HK-2 (cell line): ENCODE measurements at regions not wholly inside any gene's neighbourhood (a gene's known extent, or its start where the extent isn't known, plus 50 kb on each side); places are given as distances from the start of the nearest gene placed in this dataset.
"Not testable (repeated sequence)": the region's sequence is repeated elsewhere in the genome, so short reads cannot be mapped to it uniquely, and the experiment has no call there.

Source experiments
- DNase-seq: peaks from one replicate; pipeline ENCODE4 v3.0.0-alpha.2; 2018; ENCODE audit not compliant: unreplicated experiment

DNA sequence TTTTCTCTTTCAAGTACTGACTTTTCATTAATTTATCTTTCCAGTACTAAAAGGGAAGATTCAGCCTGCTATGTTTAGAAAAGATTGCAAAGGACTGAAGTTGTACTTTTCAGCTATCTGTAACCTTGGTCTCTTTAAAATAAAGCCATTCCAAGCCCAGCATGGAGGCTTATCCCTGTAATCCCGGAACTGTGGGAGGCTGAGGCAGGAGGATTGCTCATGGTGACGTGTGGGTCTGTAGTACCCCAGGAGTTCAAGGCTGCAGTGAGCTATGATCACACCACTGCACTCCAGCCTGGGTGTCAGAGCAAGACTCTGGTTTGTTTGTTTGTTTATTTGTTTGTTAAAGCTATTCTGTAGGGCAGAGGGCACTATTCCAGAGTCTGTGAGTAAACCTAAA lies 50.6 kb upstream of the TMEM170B start:
- no peak for DNase-seq

DNA sequence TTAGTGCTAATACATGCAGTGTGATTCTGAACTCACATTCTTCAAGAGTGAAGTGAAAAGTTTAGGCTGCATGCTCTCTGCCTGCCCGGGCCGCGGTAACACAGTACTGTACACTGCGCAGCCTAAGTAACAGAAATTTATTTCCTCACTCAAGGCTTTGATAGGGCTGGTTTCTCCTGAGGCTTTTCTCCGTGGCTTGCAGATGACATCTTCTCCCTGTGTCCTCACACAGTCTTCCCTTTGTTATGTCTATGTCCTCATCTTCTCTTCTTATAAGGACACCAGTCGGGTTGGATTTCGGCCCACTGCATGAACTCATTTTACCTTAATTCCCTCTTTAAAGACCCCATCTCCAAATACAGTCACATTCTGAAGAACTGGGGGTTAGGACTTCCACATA lies 51.1 kb upstream of the TMEM170B start:
- no peak for DNase-seq

DNA sequence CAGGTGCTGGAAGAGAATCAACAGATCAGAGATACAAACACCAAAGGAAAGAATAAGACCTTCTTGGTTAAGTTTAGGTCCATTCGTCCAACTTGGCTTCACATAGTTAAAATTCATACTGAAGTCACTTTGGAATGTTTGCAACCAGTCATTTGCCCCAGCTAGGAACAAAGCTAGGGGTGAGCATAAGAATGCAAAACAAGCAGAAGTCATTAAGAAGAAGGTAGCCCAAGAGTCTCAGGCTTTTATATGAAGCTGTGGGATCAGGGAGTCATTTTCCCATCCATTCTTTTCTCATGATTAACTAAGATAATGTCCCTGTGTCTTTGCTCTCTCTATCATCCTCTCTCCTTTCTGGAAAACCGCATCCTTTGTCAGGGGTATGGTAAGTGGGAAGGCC lies 51.5 kb upstream of the TMEM170B start:
- no peak for DNase-seq

DNA sequence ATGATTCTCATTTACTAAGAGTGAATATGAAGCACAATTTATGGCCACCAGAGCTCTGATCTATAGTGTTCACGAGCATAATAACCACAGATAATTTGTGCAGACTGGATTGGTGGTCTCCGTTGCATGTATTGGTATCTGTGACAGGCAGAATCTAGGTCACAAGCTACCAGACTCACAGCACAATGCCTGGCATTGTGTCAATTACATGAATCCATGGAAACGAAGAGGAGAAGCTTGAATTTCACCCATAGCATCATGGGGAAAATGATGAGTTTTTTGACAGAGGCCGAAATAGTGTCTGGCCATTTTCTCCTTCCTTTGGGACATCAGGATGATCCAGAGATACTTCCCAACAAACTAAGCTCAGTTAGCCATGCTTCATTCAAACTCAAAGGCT lies 52.3 kb upstream of the TMEM170B start:
- DNase-seq: no peak

DNA sequence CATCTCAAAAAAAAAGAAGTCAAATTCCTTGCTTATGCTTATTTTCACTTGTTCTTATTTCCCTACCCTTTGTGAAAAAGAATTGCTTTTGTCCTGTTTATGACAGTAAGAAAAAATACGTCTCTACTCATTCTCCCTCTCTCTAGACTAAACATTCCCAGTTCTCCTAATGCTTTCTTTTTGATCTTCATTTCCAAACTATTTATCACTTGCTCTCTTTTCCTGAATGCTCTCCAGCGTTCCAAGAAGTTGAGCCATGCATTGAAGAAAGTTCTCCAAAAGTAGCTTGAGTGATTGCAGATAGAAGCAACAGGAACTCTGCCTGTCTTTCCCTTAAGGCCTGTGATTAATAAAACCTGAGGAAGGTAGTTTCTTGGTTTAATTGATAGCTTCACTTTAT lies 53.1 kb upstream of the TMEM170B start:
- DNase-seq: no peak

DNA sequence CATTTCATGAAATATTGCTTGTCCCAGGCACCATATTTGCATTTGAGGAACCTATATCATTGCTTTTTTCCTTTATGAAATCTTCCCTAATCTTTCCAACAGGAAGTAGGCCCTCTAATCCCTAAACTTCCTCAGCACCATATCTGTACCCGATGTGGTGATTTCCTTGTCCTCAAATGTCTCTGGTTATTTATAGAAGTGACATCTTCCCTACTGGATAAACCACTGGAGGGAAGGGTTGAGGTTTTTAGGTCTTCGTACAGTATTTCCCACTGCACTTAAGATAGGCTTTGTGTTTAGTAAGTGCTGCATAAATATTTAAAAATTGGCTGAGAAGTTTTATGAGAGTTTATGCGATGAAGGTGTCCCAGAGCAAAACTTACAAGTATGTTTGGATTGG lies 54.9 kb upstream of the TMEM170B start:
- no peak for DNase-seq

DNA sequence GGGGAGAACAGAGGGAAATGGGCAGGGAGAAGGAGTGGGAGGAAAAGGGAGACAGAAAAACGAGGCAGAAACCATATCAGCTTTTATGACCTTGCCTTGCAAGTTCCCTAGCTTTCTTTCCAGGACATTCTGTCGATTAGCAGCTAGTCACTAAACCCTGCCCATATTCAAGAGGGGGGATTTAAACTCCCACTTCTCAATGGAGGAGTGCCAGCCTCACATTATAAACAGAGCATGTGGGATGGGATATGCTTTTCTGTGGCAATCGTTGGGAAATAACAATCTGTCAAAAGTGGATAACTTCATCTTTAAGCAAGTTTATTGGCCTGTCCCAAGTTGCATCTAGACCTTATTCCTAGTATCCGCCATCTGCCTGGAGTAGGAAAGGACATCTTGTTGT lies 57.0 kb upstream of the TMEM170B start:
- no peak for DNase-seq

DNA sequence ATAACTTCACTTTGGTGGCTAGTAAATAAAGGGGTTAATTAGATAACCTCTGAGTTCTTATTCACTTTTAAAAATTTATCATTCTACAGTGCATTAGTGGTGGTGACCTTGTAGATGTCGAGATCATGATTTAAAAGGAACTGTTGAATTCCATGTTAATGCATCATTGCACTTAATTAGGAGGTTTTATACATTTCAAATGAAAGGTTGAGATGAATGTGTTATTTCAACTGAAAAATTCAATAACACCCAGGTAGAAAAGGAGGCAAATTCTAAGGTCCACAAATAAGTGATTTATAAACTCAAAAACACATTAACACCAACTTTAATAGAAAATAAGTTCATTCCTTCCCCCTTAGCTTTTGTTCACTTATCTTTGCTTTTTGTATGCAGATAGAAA lies 58.3 kb upstream of the TMEM170B start:
- DNase-seq: no peak

DNA sequence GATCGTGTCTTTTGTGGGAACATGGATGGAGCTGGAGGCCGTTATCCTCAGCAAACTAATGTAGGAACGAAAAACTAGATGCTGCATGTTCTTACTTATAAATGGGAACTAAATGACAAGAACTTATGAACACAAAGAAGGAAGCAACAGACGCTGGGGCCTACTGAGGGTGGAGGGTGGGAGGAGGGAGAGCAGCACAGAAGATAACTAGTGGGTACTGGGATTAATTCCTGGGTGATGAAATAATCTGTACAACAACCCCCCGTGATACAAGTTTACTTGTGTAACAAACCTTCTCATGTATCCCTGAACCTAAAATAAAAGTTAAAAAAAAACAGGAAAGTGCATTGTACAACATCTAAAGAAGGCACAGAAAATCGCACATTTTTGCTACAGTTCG lies 59.0 kb upstream of the TMEM170B start:
- DNase-seq: no peak

DNA sequence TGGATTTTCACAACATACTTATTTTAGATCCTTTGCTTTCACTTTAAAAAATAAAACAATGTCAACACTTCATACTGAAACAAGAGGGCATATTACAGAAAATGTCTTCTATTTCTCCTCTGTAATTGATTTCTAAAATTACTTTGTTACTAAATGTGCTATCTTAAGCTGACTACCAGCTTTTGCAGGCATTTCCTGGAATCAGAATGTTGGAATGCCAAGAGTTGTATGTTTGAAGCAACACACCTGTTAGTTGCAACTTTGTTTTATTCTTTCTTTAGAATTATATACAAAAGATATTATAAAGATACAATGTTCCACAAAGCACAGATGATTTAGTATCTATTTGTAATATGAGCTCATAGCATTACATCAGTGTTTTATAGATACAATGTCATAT lies 62.5 kb upstream of the TMEM170B start:
- no peak for DNase-seq

DNA sequence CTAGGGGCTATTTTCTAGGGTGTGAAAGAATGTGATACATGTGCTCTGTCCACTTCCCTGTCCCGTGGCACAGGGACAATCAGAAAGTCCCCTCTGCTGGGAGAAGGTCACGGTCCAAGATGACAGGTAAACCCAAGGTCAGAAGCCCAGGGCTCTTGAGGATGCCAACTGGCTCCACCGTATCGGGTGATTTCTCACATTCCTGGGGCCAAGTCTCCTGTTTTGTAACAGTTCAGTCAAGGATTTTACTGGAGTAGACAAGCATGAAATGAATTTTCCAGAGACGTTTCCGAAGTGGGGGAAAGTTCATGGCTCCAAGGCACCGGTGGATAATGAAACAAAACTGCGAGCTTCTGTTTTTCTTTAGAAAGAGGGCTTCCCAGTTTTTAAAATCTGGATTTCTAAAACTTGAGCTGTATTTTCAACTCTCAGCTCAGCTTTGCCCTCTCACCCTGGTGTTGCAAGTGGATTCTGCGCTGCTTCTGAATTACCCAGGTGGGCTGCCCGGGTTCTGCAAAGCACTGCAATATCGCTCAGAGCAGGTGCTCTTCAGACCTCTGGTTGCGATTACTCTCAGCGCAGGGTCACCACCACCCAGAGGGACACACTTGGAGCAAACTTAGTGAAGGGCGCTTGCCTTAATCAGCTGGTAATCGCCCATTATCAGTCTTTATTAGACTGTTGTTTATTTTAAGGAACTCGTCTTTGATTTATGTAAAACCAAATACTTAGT lies 64.4 kb upstream of the TMEM170B start:
- no peak for DNase-seq

DNA sequence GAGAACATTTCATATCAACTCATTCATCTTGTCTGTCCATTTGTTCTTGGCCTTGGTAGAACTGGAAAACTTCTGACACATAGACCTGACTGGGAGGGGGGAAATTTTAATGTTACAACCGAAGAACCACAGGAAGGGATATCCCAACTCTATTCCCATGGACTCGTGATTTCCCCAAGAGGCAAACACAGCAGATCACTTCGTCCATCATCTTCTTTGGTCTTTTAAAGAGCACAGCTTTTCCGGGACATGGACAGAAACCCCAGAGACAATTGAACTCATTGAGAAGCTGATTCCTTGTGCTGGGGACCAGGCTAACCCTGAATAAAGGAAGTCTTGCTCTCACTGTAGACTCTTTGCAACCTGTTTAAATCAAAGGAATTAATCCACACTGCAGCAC lies 66.3 kb upstream of the TMEM170B start:
- no peak for DNase-seq

DNA sequence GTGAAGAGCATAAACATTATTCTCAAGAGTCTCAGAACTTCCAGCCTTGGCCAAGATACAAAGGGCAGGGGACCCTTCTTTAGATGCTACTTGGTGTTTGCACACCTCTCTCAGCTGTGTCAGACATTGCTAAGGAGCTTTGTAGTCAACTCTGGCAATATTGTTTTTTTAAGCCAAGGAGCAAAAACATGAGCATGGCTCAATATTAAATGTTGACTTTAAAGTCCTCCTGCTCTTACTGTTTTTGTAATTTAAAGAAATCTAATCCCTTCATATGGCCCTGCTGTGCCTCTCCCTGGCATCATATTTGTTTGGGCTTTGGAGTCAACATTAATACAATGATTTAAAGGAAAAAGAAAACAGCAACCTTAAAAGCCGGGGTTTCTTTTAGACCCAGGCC lies 67.9 kb upstream of the TMEM170B start:
- no peak for DNase-seq

DNA sequence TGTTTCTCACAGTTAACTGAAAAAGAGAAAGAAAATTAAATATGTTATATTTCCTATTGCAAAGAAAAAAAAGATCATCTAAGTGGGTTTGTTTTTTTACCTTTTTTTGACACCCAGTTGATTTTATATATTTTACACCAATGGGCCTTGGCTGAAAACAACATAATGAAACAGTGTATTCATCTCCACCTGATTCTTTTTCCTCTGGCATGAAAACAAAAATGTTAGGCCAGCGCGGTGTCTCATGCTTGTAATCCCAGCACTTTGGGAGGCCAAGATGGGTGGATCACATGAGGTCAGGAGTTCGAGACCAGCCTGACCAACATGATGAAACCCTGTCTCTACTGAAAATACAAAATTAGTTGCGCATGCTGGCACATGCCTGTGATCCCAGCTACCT lies 69.3 kb upstream of the TMEM170B start:
- not testable (repeated sequence) for DNase-seq

DNA sequence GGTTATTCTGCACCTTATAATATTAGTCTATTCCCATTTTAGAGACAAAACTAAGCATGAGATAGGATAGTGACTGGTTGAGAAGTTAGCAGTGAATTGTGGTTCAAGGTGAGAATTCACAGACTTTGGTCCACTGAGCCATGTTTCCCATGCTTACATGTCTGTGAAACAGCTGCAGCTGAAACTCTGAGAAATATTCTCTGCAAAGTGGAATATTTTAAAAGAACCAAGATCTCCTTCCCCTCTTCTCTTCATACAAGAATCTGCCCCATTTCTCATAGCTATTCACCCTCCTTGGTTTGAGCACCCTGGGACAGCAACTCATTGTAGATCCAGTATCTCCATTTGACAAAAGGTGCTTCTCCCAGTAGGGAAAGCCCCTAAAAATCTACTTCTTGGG lies 70.2 kb upstream of the TMEM170B start:
- DNase-seq: no peak

DNA sequence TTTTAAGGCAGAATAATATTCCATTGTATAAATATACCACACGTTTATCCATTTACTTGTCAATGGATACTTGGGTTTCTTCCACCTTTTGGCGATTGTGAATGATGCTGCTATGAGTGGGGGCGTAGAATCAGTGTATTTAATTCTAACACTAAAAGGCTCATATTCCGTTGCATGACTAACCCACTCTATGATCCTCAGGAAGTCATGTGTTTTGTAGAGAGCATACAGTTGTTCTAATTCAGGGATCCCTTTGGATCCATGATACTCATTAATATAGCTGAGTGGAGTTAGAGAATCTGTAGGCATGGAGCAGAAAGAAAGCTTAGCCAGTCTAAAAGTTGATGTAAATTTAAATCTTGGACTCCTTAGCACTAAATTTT lies 74.2 kb upstream of the TMEM170B start:
- DNase-seq: no peak

DNA sequence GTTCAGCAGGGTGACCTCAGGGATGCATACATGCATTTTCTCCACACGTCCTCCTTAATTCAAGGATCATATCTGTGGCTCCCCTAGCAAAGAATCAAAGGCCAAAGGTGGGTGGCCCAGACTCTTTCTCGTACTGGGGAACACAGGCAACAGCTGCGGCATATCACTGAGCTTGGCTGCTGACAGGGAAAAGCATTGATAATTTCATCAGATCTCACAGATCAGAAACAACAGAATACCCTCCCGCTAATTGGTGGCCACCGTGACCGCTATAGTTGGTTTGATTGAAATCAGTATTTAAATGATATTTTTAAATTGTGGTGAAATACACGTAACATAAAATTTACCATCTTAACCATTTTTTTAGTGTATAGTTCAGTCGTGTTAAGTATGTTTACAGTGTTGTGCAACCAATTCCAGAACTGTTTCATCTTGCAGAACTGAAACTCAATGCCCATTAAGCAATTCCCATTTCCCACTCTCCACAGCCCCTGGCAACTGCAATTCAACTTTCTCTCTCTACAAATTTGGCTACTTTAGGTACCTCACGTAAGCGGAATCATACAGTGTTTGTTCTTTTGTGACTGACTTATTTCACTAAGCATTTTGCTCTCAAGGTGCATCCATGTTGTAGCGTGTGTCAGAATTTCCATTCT lies 74.7 kb upstream of the TMEM170B start:
- no peak for DNase-seq

DNA sequence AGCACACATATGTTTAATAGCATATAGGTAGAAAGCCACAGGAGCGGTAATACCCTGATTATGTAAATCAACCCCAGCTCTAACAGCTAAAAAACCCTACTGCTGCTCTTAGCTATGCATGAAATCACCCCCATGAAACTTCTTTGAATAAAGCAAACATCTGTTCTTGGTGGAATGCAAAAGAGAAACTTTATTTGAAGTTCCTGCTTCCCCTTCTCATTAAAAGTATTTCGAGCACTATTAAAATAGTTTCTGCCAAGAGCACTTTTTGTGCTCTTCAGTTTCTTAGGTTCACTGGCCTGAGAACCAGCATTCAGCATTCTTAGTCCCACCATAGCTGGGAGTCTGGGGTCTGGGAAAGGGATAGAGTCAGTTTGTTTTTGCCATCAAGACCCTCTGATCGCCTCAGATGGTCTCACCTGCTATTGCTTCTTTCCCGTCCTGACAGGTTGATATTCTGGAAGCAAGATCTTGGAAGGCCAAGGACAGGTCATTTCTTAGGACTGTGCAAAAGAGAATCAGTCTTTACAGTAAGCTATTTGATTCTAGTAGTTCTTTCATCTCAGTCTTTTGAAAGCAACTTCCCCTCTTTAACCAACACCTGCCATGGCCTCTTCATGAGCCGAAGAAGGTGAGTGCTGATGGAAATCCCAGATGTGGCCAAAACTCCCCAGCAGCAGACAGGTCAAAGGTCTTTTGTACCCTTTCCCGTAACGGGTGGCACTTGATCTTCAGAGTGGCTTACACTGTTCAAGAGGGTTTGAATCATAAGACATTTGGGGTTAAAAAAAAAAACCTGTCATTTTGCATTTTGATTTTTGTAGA lies 76.5 kb upstream of the TMEM170B start:
- no peak for DNase-seq

DNA sequence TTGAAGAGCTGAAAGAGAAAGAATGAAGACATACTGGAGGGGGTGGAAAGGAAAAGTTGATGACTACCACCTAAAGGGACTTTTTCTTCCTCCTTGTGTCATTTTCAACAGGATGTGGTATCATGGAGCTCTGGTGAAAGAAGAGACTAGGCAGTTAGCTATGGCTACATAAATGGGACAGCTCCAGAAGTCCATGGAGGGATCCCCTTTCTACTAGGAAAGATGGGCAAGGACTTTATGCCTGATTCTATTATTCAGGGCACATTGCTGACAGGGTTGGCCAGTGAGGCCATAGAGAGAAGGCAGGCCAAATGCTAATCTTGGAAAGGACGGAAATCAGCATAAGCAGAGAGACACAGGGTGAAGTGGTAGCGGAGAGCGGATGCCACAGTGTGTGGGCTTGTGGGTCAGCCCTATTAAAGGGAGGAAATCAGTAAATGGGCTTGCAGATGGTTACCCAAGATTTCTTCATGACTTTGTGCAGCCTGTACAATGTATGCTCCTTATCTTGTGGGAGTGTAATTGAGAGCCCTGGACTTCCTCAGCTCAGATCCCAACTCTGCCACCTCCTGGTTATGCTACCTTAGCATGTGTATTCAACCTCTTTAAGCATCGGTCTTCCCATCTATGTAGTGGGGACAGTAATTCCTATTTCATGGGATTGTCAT lies 77.4 kb upstream of the TMEM170B start:
- peak; percentile 11 for DNase-seq

DNA sequence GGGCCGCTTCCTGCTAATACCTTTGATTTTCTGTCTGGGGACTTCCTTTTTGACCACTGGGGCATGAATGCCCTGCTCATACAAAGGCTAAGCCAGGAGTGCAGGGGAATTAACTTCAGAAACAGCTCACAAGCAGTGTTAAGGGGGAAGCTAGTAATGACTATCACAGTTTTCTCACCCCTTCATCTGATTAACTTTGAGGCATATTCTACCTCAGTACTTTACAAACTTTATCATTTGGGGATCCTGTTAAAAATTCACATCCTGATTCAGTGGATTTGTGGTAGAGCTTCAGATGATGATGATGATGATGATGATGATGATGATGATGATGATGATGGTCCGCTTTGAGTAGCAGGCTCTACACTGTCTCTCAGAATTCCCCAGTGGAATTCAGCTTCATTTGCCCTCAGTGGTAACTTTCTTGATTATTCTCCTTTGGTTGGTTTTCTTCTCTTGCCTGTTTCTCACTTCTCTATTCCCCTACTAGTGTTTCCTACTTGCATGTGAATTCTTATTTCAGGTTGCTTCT lies 78.4 kb upstream of the TMEM170B start:
- no peak for DNase-seq

DNA sequence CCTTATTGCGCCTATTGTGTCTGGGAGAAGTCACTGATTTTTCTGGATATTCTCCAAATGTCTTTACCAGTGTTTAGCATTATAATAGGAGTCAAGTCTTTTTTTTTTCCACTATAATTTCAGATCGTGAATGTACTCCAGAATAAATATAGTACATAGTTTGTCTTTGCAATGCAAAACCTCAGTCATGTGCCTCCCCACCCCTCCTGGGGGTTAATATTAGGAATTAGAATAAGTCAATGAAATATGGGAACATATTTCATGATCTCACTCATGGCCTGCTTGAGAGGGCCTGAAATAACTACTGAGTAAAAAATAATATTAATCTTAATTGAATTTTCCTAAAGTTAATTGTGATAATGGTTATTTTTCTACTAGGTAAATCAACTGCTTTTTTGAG lies 79.0 kb upstream of the TMEM170B start:
- no peak for DNase-seq

DNA sequence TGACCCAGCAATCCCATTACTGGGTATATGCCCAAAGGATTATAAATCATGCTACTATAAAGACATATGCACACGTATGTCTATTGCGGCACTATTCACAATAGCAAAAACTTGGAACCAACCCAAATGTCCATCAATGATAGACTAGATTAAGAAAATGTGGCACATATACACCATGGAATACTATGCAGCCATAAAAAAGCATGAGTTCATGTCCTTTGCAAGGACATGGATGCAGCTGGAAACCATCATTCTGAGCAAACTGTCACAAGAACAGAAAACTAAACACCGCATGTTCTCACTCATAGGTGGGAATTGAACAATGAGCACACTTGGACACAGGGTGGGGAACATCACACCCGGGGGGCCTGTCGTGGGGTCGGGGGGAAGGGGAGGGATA lies 80.1 kb upstream of the TMEM170B start:
- not testable (repeated sequence) for DNase-seq
